Hepatocyte (in vitro differentiated cells): ENCODE measurements at regions not wholly inside any gene's neighbourhood (a gene's known extent, or its start where the extent isn't known, plus 50 kb on each side); places are given as distances from the start of the nearest gene placed in this dataset.

Experiments used
- DNase-seq: peaks from one replicate; pipeline ENCODE4 v3.0.0-alpha.2; 2016; ENCODE audit warnings: low spot score
- H2AFZ ChIP-seq: fragments of 200-600 bp; sonication (generic); 2 replicates; pipeline ENCODE4 v1.6.0; 2016; ENCODE audit warnings: antibody characterized with exemption, mild to moderate bottlenecking
- H3K27ac ChIP-seq: fragments of 200-600 bp; sonication (generic); 2 replicates; pipeline ENCODE4 v1.5.1; 2016; ENCODE audit warnings: mild to moderate bottlenecking
- H3K27me3 ChIP-seq: fragments of 200-600 bp; sonication (generic); 2 replicates; pipeline ENCODE4 v1.6.1; 2016
- H3K36me3 ChIP-seq: fragments of 200-600 bp; sonication (generic); replicated peaks from 2 replicates; pipeline ENCODE4 v1.5.1; 2016; ENCODE audit warnings: low read depth; ENCODE audit not compliant: insufficient read depth
- H3K4me1 ChIP-seq: fragments of 200-600 bp; sonication (generic); 2 replicates; pipeline ENCODE4 v1.5.1; 2016; ENCODE audit warnings: mild to moderate bottlenecking, moderate library complexity; ENCODE audit not compliant: insufficient read depth
- H3K4me2 ChIP-seq: fragments of 200-600 bp; sonication (generic); 2 replicates; pipeline ENCODE4 v1.6.0; 2016
- H3K4me3 ChIP-seq: fragments of 200-600 bp; sonication (generic); 2 replicates; pipeline ENCODE4 v1.5.1; 2016; ENCODE audit warnings: mild to moderate bottlenecking
- H3K79me2 ChIP-seq: fragments of 200-600 bp; sonication (generic); 2 replicates; pipeline ENCODE4 v1.6.0; 2017; ENCODE audit warnings: mild to moderate bottlenecking
- H3K9me2 ChIP-seq: fragments of 200-600 bp; sonication (generic); replicated peaks from 2 replicates; pipeline ENCODE4 v1.6.0; 2017; ENCODE audit warnings: mild to moderate bottlenecking; ENCODE audit not compliant: insufficient read depth
- H3K9me3 ChIP-seq: fragments of 200-600 bp; sonication (generic); 2 replicates; pipeline ENCODE4 v1.5.1; 2016; ENCODE audit warnings: low read depth, mild to moderate bottlenecking
- H4K20me1 ChIP-seq: fragments of 200-600 bp; sonication (generic); 2 replicates; pipeline ENCODE4 v1.6.0; 2016; ENCODE audit warnings: mild to moderate bottlenecking; ENCODE audit not compliant: insufficient read depth, poor library complexity, severe bottlenecking
- EZH2 ChIP-seq: fragments of 200-600 bp; sonication (generic); IDR thresholded peaks from 2 replicates; pipeline ENCODE4 v1.6.1; 2016; ENCODE audit warnings: antibody characterized with exemption, mild to moderate bottlenecking, borderline replicate concordance
- EZH2phosphoT487 ChIP-seq: fragments of 200-600 bp; sonication (generic); IDR thresholded peaks from one replicate; pipeline ENCODE4 v1.6.1; 2018; ENCODE audit warnings: antibody characterized with exemption, mild to moderate bottlenecking, low read depth, moderate library complexity; ENCODE audit not compliant: unreplicated experiment, severe bottlenecking
- WGBS: methylation state at CpG from one replicate; pipeline ENCODE4 v1.1.6; 2016; ENCODE audit warnings: low lambda C conversion rate; ENCODE audit errors: missing lambda C conversion rate; 5-methylcytosine and 5-hydroxymethylcytosine counted together
- TF ChIP-seq, protein P1 (sequence below): fragments of 200-600 bp; sonication (generic); IDR thresholded peaks from 2 replicates; pipeline ENCODE4 v1.5.1; 2016; ENCODE audit warnings: antibody characterized with exemption, mild to moderate bottlenecking; ENCODE audit not compliant: poor library complexity

DNA sequence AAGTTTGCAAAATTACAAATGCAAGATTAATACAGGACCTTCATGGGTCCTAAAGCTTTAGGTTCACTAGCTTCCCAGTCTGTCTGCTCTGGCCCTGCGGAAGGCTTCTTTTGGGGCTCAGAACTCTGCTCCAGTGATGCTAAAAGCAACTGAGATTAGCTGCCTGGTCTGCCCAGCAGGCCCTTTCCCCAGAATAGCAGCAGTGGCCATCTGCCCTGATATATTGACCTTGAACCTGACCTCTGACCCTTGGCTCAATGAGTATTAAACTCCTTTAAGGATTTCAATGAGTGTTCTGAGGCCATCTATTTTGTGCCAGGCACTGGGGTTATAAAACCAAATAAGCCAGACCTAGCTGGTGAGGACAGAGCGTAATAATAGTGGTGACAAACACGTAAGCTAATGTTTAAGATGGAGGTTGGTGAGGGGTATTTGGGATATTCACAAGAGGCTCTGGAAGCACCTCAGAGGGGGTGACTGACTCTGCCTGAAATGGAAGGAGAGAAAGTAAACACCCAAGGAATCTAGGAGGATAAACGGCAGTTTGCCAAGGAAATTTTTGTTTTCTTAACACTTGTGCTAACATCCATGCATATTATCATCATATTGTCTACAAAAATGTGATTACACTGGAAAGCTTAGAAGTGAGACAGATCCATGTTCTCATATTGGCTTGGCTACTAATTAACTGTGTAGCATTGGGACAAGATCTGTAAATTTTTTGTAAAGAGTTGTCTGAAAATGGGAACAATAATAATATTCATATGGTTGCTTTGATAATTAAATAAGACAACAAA, 50.4 kb upstream of the LCLAT1 start:
- H3K9me3 ChIP-seq: no peaks in the 10 kb centered on the region
- 85% methylated on average over 4 of the region's 4 CpGs for WGBS
- H3K27me3 ChIP-seq: no peaks in the 10 kb centered on the region
- no peaks in the 10 kb centered on the region for H3K79me2 ChIP-seq
- TF ChIP-seq EZH2 (no peak), EZH2phosphoT487 (no peak)
- TF ChIP-seq, protein P1, sequence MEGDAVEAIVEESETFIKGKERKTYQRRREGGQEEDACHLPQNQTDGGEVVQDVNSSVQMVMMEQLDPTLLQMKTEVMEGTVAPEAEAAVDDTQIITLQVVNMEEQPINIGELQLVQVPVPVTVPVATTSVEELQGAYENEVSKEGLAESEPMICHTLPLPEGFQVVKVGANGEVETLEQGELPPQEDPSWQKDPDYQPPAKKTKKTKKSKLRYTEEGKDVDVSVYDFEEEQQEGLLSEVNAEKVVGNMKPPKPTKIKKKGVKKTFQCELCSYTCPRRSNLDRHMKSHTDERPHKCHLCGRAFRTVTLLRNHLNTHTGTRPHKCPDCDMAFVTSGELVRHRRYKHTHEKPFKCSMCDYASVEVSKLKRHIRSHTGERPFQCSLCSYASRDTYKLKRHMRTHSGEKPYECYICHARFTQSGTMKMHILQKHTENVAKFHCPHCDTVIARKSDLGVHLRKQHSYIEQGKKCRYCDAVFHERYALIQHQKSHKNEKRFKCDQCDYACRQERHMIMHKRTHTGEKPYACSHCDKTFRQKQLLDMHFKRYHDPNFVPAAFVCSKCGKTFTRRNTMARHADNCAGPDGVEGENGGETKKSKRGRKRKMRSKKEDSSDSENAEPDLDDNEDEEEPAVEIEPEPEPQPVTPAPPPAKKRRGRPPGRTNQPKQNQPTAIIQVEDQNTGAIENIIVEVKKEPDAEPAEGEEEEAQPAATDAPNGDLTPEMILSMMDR: no peak
- H3K27ac ChIP-seq: no peak overlapping the region
- no peaks in the 10 kb centered on the region for H4K20me1 ChIP-seq
- no peak overlapping the region for H3K4me3 ChIP-seq
- no peak overlapping the region for H3K4me2 ChIP-seq
- H2AFZ ChIP-seq: no peak overlapping the region
- DNase-seq: no peak
- H3K9me2 ChIP-seq: no peaks in the 10 kb centered on the region
- no peaks in the 10 kb centered on the region for H3K4me1 ChIP-seq
- no peaks in the 10 kb centered on the region for H3K36me3 ChIP-seq
